Brain microvascular endothelial cell (primary cell): ENCODE measurements at regions not wholly inside any gene's neighbourhood (a gene's known extent, or its start where the extent isn't known, plus 50 kb on each side); places are given as distances from the start of the nearest gene placed in this dataset.

ENCODE experiments used
- DNase-seq: peaks from one replicate; pipeline ENCODE4 v3.0.0-alpha.2; 2020
- H3K27ac ChIP-seq: fragments of 250-450 bp; sonication (Bioruptor Pico); 2 replicates; pipeline ENCODE4 v1.5.1; 2020; ENCODE audit warnings: mild to moderate bottlenecking, moderate library complexity
- H3K27me3 ChIP-seq: fragments of 250-450 bp; sonication (Bioruptor Pico); replicated peaks from 2 replicates; pipeline ENCODE4 v1.5.1; 2020; ENCODE audit warnings: mild to moderate bottlenecking
- H3K36me3 ChIP-seq: fragments of 250-450 bp; sonication (Bioruptor Pico); replicated peaks from 2 replicates; pipeline ENCODE4 v1.5.1; 2020; ENCODE audit warnings: mild to moderate bottlenecking
- H3K4me3 ChIP-seq: 2 replicates; pipeline ENCODE4 v1.5.1; 2011; ENCODE audit warnings: low read depth, mild to moderate bottlenecking, control low read depth, low read length, moderate library complexity
- CTCF ChIP-seq: IDR thresholded peaks from 2 replicates; pipeline ENCODE4 v1.5.1; 2011; ENCODE audit warnings: low read depth, mild to moderate bottlenecking, moderate library complexity, low read length, control low read depth, inconsistent platforms; ENCODE audit errors: missing control alignments
- in situ Hi-C: cut with HindIII; loops from 2 replicates; pipeline ENCODE4 v1.10.0; 2017; ENCODE audit warnings: low sequenced_read_pairs, low pct_ligation_motif_present

- TF ChIP-seq CTCF = no peak
- no peak for DNase-seq
- Histone ChIP-seq H3K27ac (no peak overlapping the region), H3K27me3 (no peaks in the 10 kb centered on the region), H3K36me3 (no peaks in the 10 kb centered on the region), H3K4me3 (no peak overlapping the region)
- in situ Hi-C loops = no loop called here
Measured at GRCh38 chr9:82231411-82231810, 242.8 kb downstream of the SPATA31D1 start.

GRCh38 chr9:82234160-82234943 lies 245.8 kb downstream of the SPATA31D1 start:
- in situ Hi-C loops = no loop called here
- TF ChIP-seq CTCF = no peak

GRCh38 chr9:82242285-82242963 lies 253.9 kb downstream of the SPATA31D1 start:
- H3K4me3 ChIP-seq = no peak overlapping the region
- H3K27ac ChIP-seq = no peak overlapping the region
- in situ Hi-C loops = no loop called here
- H3K27me3 ChIP-seq = no peaks in the 10 kb centered on the region
- no peak for TF ChIP-seq CTCF
- DNase-seq = no peak
- H3K36me3 ChIP-seq = no peaks in the 10 kb centered on the region

More at GRCh38 chr9:82234160-82234943, 245.8 kb downstream of the SPATA31D1 start:
- no peak overlapping the region for H3K4me3 ChIP-seq
- no peaks in the 10 kb centered on the region for H3K36me3 ChIP-seq
- H3K27me3 ChIP-seq = no peaks in the 10 kb centered on the region
- H3K27ac ChIP-seq = no peak overlapping the region
- DNase-seq = no peak

GRCh38 chr9:82247318-82247717 lies 258.7 kb downstream of the SPATA31D1 start:
- Histone ChIP-seq H3K27ac (no peak overlapping the region), H3K4me3 (no peak overlapping the region), H3K36me3 (no peaks in the 10 kb centered on the region), H3K27me3 (no peaks in the 10 kb centered on the region)
- TF ChIP-seq CTCF = no peak
- in situ Hi-C loops = no loop called here
- no peak for DNase-seq

GRCh38 chr9:82252116-82252515 lies 263.5 kb downstream of the SPATA31D1 start:
- no peaks in the 10 kb centered on the region for H3K27me3 ChIP-seq
- no peak overlapping the region for H3K27ac ChIP-seq
- TF ChIP-seq CTCF = no peak
- in situ Hi-C loops = no loop called here
- DNase-seq = no peak
- no peaks in the 10 kb centered on the region for H3K36me3 ChIP-seq
- no peak overlapping the region for H3K4me3 ChIP-seq
